ENCODE measurements at regions not wholly inside any gene's neighbourhood (a gene's known extent, or its start where the extent isn't known, plus 50 kb on each side); places are given as distances from the start of the nearest gene placed in this dataset.

GRCh38 chr15:66897971-66898370, 167.4 kb upstream of the SMAD3 start:
- TF ChIP-seq CTCF (IDR thresholded peaks at IDR 0.05; ENCODE audit: low read length) (no peak), EZH2phosphoT487 (IDR thresholded peaks at IDR 0.05; ENCODE audit: low read length) (no peak), EZH2 (optimal IDR thresholded peaks at IDR 0.05; ENCODE audit: low read depth, low read length) (no peak)

Measured in MM.1S (cell line).